Adrenal gland (tissue), 9 donors: ENCODE measurements at regions not wholly inside any gene's neighbourhood (a gene's known extent, or its start where the extent isn't known, plus 50 kb on each side); places are given as distances from the start of the nearest gene placed in this dataset.
"Not testable (repeated sequence)": the region's sequence is repeated elsewhere in the genome, so short reads cannot be mapped to it uniquely, and the experiment has no call there.

Source experiments
- DNase-seq, 7 donors: peaks; one replicate each; pipeline ENCODE4 v3.0.0-alpha.2; 2019 to 2020
- H3K27ac ChIP-seq, 5 donors: fragments of 200-600 bp; sonication (generic) in 4 of 5; 1 replicate in 3 of 5; 2 replicates in 2 of 5; pipeline versions ENCODE4 v1.5.1 to v1.8.0; 2016 to 2020; ENCODE audit warnings: mild to moderate bottlenecking in 1 of 5
- H3K27me3 ChIP-seq: fragments of 200-600 bp; 2 replicates; pipeline ENCODE4 v1.8.0; 2021
- H3K36me3 ChIP-seq, 2 donors: fragments of 200-600 bp; replicated peaks in 1 of 2; 1 replicate in 1 of 2; 2 replicates in 1 of 2; pipeline versions ENCODE4 v1.5.1 to v1.8.0; 2018 to 2022
- H3K4me1 ChIP-seq, 2 donors: fragments of 200-600 bp; replicated peaks in 1 of 2; 1 replicate in 1 of 2; 2 replicates in 1 of 2; pipeline versions ENCODE4 v1.5.1 to v1.8.0; 2018 to 2021
- H3K4me3 ChIP-seq, 4 donors: fragments of 200-600 bp; sonication (generic) in 3 of 4; one replicate each; pipeline ENCODE4 v1.5.1; 2016 to 2018
- H3K9me3 ChIP-seq, 3 donors: fragments of 200-600 bp; sonication (generic) in 1 of 3; replicated peaks in 1 of 3; 1 replicate in 2 of 3; 2 replicates in 1 of 3; pipeline versions ENCODE4 v1.5.1 to v1.8.0; 2016 to 2021
- POLR2A ChIP-seq, 2 donors: fragments of 450-650 bp; IDR thresholded peaks; one replicate each; pipeline ENCODE4 v1.6.1; 2017; ENCODE audit warnings: antibody characterized with exemption in 2 of 2, mild to moderate bottlenecking in 2 of 2, moderate library complexity in 1 of 2
- WGBS, 4 donors: extraction: QIAGEN DNeasy Blood & Tissue Kit in 2 of 4; methylation state at CpG; one replicate each; pipeline versions ENCODE4 v1.1.5 to v1.1.7; 2013 to 2017; 5-methylcytosine and 5-hydroxymethylcytosine counted together
- intact Hi-C, 2 donors: fragments of 100-400 bp; cut with DNase I; formaldehyde crosslinking; loops; one replicate each; pipeline versions ENCODE4 v1.14.1 to v1.15.0; 2022 to 2023
- TF ChIP-seq, protein P1 (sequence below), 6 experiments: fragments of 450-650 bp in 4 of 6; fragments of 200-600 bp in 2 of 6; sonication (generic) in 1 of 6; IDR thresholded peaks; 1 replicate in 5 of 6; 2 replicates in 1 of 6; pipeline versions ENCODE4 v1.5.1 to v1.8.0; 2016 to 2021; ENCODE audit warnings: antibody characterized with exemption in 6 of 6, mild to moderate bottlenecking in 2 of 6, moderate library complexity in 1 of 6
- donor health status: healthy with polysubstance abuse.
- donor health status: Bipolar disorder and iron deficiency.
- donor health status: DM: yes; HTN: yes; CAD: no.
- donor health status: DM: no; HTN: no; CAD: no.
- donor health status: DM: no; HTN: no; CAD: no.

DNA sequence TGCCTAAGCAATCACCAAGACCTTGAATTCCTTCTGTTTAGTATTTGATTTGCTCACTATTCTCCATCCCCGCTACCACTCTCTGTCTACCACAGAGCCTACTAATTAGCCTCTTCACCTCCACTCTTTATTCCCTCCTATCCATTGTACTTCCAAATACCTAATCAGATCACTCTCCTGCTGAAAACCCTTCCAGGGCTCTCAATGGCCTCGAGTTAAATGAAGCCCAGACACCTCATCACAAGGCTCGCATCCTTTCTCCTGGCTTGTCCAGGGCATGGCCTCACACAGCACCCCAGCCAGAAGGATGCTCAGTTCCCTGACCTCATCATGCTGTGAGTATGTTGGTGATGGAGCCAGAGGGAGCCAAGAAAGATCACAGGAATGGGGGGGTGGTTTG is 71.4 kb upstream of the PRMT8 start:
- Histone ChIP-seq H3K27ac (no peak overlapping the region), H3K4me1 (no peaks in the 10 kb centered on the region)
- intact Hi-C loops, result no loop called here

DNA sequence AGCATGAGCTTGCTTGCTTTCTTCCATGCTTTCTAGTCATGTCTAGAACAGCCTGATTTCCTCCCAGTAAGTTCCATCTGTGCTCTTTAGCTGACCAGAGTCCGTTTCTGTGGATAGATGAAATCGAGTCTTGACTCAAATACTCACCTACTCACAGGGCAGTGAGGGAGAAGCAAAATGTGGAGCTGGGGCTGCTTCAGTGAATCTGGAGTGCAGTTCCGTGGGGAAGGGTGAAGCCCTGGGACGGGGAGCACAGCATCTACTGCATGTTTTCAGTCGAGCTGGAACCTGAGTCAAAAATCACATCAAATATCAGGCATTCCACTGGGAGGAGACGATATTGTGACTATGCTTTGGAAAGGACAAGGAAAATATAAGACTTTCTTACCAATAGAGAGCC is 70.3 kb upstream of the PRMT8 start:
- no peaks in the 10 kb centered on the region for H3K36me3 ChIP-seq
- no peaks in the 10 kb centered on the region for H3K9me3 ChIP-seq
- H3K4me3 ChIP-seq, result no peak overlapping the region
- H3K4me1 ChIP-seq, result no peaks in the 10 kb centered on the region
- no peaks in the 10 kb centered on the region for H3K27me3 ChIP-seq
- H3K27ac ChIP-seq, result no peak overlapping the region
- no peak for TF ChIP-seq POLR2A (IDR thresholded peaks at IDR 0.05)
- TF ChIP-seq, protein P1, sequence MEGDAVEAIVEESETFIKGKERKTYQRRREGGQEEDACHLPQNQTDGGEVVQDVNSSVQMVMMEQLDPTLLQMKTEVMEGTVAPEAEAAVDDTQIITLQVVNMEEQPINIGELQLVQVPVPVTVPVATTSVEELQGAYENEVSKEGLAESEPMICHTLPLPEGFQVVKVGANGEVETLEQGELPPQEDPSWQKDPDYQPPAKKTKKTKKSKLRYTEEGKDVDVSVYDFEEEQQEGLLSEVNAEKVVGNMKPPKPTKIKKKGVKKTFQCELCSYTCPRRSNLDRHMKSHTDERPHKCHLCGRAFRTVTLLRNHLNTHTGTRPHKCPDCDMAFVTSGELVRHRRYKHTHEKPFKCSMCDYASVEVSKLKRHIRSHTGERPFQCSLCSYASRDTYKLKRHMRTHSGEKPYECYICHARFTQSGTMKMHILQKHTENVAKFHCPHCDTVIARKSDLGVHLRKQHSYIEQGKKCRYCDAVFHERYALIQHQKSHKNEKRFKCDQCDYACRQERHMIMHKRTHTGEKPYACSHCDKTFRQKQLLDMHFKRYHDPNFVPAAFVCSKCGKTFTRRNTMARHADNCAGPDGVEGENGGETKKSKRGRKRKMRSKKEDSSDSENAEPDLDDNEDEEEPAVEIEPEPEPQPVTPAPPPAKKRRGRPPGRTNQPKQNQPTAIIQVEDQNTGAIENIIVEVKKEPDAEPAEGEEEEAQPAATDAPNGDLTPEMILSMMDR (IDR thresholded peaks at IDR 0.05), result no peak
- intact Hi-C loops, result no loop called here
- 51% methylated on average over 6 of the region's 6 CpGs for whole genome bisulfite sequencing, 4 donors
- no peak for DNase-seq

More for the DNA sequence above, 71.4 kb upstream of the PRMT8 start:
- H3K9me3 ChIP-seq, result no peaks in the 10 kb centered on the region
- DNase-seq, result no peak
- H3K27me3 ChIP-seq, result no peaks in the 10 kb centered on the region
- H3K36me3 ChIP-seq, result no peaks in the 10 kb centered on the region
- no peak for TF ChIP-seq POLR2A (IDR thresholded peaks at IDR 0.05)
- TF ChIP-seq, protein P1 (IDR thresholded peaks at IDR 0.05), result no peak
- no peak overlapping the region for H3K4me3 ChIP-seq
- WGBS, 4 donors, result 49 to 76% (median 67%) methylated on average over 3 of the region's 3 CpGs

DNA sequence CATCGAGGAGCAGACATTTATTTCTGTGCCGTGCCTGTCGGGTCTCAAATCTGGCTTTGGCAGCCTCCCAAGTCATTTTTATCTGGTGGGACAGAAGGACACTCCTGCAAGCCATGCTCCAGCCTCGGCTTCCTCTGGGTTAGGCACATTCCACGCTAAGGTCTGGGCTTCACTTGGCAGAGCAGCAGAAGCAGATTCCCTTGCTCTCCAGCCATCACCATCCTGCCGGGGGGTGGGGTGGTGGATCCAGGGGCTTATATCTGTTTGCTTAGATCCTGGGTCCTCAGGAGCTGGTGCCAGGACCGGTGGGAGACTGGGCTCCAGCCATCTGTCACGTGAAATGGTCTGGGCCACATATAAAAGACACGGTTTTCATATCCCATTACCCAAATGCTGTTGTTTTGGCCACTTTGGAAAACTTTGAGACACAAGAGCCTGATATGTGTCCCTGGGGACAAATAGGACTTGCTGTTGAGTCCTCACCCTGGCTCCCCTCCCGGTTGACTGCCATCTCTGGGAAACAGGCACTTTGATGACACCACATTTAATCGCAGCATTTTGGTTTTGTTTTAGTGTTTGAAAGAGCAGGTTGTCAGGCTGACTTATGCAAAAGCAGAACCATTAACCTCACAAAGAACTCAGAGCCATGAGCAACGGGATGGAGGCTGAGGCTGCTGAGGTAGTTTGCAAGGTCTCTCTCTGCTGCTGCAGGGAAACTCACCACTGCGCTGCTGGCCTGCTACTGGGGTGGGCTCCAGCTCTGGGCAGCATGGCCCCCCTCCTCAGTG is 69.6 kb upstream of the PRMT8 start:
- Histone ChIP-seq H3K36me3 (no peaks in the 10 kb centered on the region), H3K27me3 (no peaks in the 10 kb centered on the region), H3K4me1 (no peaks in the 10 kb centered on the region), H3K9me3 (no peaks in the 10 kb centered on the region), H3K27ac (no peak overlapping the region), H3K4me3 (no peak overlapping the region)
- WGBS, 4 donors, result 26 to 38% (median 35%) methylated on average over 10 to 13 of the region's 13 CpGs
- intact Hi-C loops, result no loop called here
- DNase-seq, result no peak
- TF ChIP-seq, protein P1 (IDR thresholded peaks at IDR 0.05), result no peak
- TF ChIP-seq POLR2A (IDR thresholded peaks at IDR 0.05), result no peak

DNA sequence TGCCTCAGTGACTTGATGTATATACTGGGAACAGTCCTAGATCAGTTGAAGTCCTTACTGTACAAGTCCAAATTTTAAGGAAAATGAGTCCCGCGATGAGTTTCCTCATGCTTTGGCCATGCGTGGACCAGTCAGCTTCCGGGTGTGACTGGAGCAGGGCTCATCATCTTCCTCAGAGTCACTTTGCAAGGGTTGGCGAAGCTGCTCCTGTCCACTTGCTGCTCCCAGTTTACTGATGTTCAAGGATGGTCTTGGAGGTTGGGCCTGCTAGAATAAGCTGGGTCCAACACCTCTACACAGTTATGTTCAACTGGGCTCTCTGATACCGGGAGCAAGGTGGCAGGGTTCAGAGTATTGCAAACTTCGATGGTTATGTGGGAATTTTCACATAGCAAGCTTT is 66.2 kb upstream of the PRMT8 start:
- DNase-seq, H3K36me3 ChIP-seq, H3K27me3 ChIP-seq, intact Hi-C loops, H3K4me1 ChIP-seq, H3K27ac ChIP-seq, H3K4me3 ChIP-seq, H3K9me3 ChIP-seq: not testable (repeated sequence)
- 73 to 81% (median 78%) methylated on average over 7 of the region's 7 CpGs for WGBS, 4 donors

DNA sequence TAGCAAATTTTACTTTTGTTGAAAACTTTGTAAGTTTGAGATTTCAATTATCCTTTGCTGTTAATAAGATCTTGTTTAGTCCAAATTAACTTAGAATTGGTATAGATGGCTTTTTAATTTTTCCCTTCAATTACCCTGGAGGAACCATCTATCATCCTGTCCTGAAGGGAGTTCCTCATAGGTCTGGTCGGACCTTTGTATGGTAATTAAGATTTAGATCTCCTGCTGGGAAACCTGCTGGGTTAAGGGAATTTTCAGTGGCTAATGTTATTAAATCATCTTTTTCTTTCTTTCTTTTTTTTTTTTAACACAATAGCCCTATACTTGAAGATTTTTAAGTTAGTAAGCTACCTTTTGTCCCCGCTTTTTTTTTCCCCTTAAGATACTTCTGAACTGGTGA is 63.0 kb upstream of the PRMT8 start:
- Histone ChIP-seq H3K27me3 (no peaks in the 10 kb centered on the region), H3K36me3 (no peaks in the 10 kb centered on the region), H3K9me3 (no peaks in the 10 kb centered on the region), H3K4me3 (no peak overlapping the region), H3K4me1 (no peaks in the 10 kb centered on the region), H3K27ac (no peak overlapping the region)
- WGBS, 4 donors, result 52 to 73% (median 64%) methylated on average over 2 of the region's 2 CpGs
- intact Hi-C loops, result no loop called here
- TF ChIP-seq, protein P1 (IDR thresholded peaks at IDR 0.05), result no peak
- no peak for TF ChIP-seq POLR2A (IDR thresholded peaks at IDR 0.05)
- DNase-seq, result no peak
